ENCODE measurements at regions not wholly inside any gene's neighbourhood (a gene's known extent, or its start where the extent isn't known, plus 50 kb on each side); places are given as distances from the start of the nearest gene placed in this dataset.

DNA sequence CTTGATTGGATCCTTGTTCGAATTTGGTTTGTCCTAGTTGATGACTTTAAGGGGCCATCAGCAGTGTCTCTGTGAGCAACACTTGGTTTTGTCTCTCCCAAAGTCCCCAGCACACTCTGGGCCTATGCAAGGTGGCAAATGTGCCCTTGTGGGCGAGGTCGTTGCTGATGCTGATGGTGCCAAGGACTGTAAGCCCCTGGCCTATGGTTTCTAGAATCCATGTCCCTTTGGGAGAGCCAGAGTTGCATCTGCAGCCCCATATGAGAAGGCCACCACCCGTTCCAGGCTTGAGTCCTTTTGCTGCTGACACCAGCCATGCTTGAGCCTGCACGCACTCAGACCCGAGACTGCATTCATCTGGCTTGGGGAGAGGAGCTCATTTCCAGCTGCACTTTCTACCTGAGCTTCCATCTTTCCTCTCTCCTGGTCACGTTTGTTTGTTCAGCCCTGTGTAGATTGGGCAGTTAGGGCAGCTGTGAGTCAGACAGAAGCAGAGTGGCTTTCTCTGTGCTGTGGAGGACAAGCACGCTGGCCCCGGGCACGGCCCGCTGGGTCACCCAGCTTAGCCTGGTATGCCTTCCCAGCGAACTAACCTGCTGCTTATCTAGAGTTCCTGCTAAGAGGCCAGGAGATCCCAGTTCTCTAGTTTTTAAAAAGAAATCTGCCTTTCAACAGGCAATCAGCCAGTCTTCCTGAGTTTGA, 52.1 kb upstream of the CSF3R start:
- WGBS: 68% methylated on average over 12 of the region's 12 CpGs
- no peak overlapping the region for H3K27ac ChIP-seq (ENCODE audit: low read depth)
- no peak overlapping the region for H3K4me3 ChIP-seq (ENCODE audit: low read depth, low read length)
- H3K36me3 ChIP-seq (ENCODE audit: insufficient read depth): no peaks in the 10 kb centered on the region
- DNase-seq (ENCODE audit: extremely low spot score): no peak
- H3K4me1 ChIP-seq (ENCODE audit: insufficient read depth): no peaks in the 10 kb centered on the region

DNA sequence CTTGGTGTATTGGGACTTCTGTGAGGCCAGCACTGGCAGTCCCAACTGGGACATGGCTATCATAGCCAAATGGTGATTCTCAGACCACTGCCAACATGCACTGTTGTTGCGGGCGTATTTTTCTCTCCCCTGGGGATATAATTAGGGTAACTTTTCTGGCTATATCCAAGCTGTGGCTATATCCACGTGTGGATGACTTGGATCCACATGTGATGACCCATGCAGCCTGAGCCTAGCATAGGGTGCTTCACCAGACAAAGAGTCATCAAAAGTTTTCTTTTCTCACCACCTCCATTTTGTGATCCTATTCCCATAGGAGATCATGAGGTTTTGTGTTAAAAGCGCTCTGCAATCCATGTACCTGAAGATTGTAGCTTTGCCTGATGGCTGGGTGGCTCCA, 51.2 kb upstream of the CSF3R start:
- Histone ChIP-seq H3K27ac (ENCODE audit: low read depth) (no peak overlapping the region), H3K36me3 (ENCODE audit: insufficient read depth) (no peaks in the 10 kb centered on the region), H3K4me1 (ENCODE audit: insufficient read depth) (no peaks in the 10 kb centered on the region), H3K4me3 (ENCODE audit: low read depth, low read length) (no peak overlapping the region)
- DNase-seq (ENCODE audit: extremely low spot score): no peak
- WGBS: 74% methylated on average over 4 of the region's 4 CpGs

GRCh38 chr1:36532810-36533401, 50.2 kb upstream of the CSF3R start:
- Histone ChIP-seq H3K4me3 (ENCODE audit: low read depth, low read length) (no peak overlapping the region), H3K4me1 (ENCODE audit: insufficient read depth) (no peaks in the 10 kb centered on the region), H3K27ac (ENCODE audit: low read depth) (no peak overlapping the region), H3K36me3 (ENCODE audit: insufficient read depth) (no peaks in the 10 kb centered on the region)
- WGBS: 80% methylated on average over 3 of the region's 3 CpGs
- DNase-seq (ENCODE audit: extremely low spot score): no peak
